ENCODE measurements at regions not wholly inside any gene's neighbourhood (a gene's known extent, or its start where the extent isn't known, plus 50 kb on each side); places are given as distances from the start of the nearest gene placed in this dataset.

DNA sequence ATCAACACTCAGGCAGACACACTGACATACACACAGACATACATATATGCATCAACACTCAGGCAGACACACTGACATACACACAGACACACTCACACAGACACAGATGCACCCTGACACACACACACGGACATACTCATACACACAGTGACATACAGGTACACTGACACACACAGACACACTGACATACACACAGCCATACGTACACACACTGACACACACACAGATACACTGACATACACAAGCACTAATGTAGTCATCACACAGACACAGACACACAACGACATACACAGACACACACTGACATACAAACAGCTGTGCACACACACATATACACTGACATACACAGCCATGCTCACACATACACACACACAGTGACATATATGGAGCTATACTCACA, 131.0 kb upstream of the CSF3R start:
- no peak for DNase-seq (ENCODE audit: low read depth in 4 of 4, low spot score in 2 of 4)

DNA sequence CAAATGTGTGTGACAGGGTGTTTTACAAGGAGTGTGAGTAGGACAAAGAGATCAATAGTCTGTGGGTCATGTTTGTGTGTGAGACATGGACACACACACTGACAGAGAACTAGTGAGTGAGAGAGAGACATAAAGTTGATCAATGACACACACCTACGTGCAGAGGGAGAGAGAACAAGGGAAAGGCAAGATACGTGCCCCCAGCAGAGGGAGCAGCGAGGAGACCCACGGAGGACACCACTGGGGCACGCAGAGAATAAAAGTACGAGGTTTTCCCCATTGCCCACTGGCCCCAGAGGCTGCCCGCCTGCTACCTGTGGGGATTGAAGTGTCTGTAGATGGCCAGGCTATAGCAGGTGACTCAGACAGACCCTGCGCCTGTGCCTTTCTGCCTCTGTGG, 130.2 kb upstream of the CSF3R start:
- no peak for DNase-seq (ENCODE audit: low read depth in 4 of 4, low spot score in 2 of 4)

DNA sequence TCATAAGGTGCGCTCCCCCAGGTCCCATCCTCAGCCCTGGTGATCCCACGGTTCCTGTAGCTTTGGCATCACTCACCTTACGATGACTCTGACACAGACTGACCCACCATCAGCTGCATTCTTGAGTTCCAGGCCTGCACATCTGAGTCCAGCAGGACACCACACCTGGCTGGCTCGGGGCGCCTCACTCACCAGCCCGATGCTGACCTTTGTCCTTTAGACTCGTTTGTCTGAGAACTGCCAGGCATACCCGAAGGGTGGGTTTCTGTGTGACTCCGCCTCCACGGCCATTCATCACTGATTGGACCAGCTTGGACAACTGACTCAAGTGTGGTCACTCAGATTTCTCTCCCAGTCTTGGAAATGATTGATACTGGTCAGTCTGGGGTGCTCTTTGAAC, 129.4 kb upstream of the CSF3R start:
- no peak for DNase-seq (ENCODE audit: low read depth in 4 of 4, low spot score in 2 of 4)

DNA sequence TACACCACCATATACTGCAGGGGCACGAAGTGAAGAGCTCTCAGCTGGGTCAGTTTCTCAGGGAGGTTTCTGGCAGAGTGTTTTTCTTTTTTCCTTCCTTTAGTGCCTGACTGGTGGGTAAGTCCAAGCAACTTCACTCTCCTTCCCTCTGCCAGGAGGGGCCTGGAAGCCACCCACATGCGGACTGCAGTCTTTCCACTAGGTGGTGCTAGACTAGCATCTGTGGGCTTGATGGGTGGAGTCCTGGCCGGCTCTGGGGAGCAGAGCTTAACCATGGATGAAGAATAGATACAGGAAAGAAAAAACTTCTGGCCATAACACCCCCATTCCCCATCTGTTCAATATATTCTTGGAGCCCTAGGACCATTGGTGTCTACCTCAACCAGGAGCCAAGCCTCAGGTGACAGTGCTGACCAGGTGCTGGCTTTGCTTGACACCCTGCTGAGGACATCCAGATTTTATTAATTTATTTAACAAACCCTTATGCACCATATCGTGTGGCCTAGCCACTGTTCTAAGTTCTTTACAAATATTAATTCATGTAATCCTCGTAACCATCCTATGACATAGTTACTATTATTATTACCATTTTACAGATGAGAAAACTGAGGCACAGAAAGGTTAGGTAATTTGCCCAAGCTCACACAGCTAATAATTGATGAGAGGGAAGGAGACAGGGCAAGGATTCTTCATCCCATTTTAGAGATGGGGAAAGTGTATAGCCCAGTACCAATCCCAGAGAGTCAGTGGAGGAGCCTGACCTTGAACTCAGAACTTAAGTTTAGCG, 126.7 kb upstream of the CSF3R start:
- peak in 3 of 4 donors; percentile 34 to 56 (median 34) for DNase-seq (ENCODE audit: low read depth in 4 of 4, low spot score in 2 of 4)

GRCh38 chr1:36608272-36608671, 125.6 kb upstream of the CSF3R start:
- DNase-seq (ENCODE audit: low read depth in 4 of 4, low spot score in 2 of 4): no peak

DNA sequence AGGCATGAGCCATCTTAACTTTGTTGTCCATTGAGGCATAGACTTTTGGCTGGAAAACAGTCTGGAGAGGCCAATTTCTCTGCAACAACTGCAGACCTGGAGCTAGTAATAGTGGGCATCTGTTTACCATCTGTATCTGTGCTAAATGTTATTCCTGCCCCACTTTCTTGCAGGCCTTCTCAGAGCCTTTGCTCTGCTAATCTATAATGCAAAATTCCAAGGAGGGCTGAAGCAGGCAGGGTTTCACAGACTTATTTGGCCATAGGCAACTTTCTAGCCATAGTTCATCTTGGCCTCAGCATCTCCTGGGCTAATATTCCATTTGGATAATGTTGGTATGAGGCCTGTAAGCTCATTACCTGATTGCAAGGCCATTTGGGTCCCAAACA, 124.5 kb upstream of the CSF3R start:
- DNase-seq (ENCODE audit: low read depth in 4 of 4, low spot score in 2 of 4): no peak

DNA sequence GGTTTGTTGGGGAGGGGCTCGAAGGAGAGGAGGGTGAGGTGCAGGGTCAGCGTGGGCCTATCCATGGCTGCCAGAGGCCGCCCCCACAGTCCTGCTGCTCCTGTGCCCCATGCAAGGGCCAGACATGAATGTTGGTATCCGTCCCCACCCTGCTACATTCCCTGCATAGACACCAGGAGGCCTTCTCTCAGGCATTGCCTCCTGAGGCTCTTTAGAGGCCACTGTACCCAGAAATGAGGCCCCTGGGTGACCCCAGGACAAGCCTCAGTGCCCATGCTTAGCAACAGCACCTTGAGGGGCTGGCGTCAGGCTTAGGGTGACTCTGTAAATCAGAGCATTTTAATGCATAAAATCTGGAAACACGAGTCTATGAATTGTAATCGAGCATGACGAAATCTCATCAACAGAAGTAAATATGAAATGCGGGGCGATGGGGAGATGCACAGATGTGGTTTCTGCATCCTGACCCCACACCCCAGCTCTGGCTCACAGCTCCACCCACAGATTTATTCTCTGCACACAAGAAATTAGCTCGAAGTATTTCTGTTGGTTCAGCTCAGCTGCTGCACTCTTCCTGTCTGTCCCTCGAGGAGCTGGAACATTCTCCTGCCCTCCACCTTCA, 124.0 kb upstream of the CSF3R start:
- DNase-seq (ENCODE audit: low read depth in 4 of 4, low spot score in 2 of 4): no peak

- no peak for DNase-seq (ENCODE audit: low read depth in 4 of 4, low spot score in 2 of 4)
Observed at GRCh38 chr1:36605942-36606640, 123.4 kb upstream of the CSF3R start.

GRCh38 chr1:36603461-36603860, 120.7 kb upstream of the CSF3R start:
- DNase-seq (ENCODE audit: low read depth in 4 of 4, low spot score in 2 of 4): no peak

DNA sequence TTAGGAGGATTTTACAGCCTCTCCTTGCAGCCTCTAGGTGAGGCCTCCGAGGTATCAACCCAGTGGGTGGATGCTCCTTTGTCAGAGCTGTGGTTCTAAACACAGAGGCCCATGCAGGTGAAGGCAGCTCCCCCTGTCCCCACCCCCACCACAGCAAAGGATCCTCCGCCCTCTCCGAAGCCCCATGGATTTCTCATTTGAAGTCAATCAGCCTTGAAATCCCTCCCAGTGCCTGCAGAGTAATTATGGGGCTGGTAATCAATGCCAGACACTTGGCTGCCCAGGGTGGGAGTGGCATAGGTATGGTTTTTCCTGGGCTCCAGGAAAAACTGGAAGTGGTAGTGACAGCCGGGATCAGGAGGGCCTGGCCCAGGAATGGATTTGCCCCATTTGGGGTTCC, 119.5 kb upstream of the CSF3R start:
- no peak for DNase-seq (ENCODE audit: low read depth in 4 of 4, low spot score in 2 of 4)

DNA sequence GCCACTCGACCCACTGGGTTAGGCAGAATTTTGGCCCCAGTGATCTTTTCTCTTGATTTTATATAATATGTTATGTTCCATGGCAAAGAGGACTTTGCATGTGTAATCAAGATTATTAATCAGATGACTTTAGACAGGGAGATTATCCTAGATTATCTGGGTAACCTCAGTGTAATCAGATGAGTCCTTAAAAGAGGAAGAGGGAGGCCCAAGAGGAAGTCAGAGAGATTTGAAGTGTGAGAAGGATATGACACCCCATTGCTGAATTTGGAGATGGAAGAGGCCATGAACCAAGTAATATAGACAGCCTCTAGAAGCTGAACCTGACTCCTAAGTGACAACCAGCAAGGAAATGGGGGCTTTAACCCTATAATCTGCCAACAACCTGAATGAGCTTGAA, 117.1 kb upstream of the CSF3R start:
- DNase-seq (ENCODE audit: low read depth in 4 of 4, low spot score in 2 of 4): no peak

- no peak for DNase-seq (ENCODE audit: low read depth in 4 of 4, low spot score in 2 of 4)
Observed at GRCh38 chr1:36597514-36597913, 114.8 kb upstream of the CSF3R start.

GRCh38 chr1:36595921-36596320, 113.2 kb upstream of the CSF3R start:
- no peak for DNase-seq (ENCODE audit: low read depth in 4 of 4, low spot score in 2 of 4)

GRCh38 chr1:36595349-36595748, 112.6 kb upstream of the CSF3R start:
- no peak for DNase-seq (ENCODE audit: low read depth in 4 of 4, low spot score in 2 of 4)

- DNase-seq (ENCODE audit: low read depth in 4 of 4, low spot score in 2 of 4): no peak
Observed at GRCh38 chr1:36594023-36594422, 111.3 kb upstream of the CSF3R start.

DNA sequence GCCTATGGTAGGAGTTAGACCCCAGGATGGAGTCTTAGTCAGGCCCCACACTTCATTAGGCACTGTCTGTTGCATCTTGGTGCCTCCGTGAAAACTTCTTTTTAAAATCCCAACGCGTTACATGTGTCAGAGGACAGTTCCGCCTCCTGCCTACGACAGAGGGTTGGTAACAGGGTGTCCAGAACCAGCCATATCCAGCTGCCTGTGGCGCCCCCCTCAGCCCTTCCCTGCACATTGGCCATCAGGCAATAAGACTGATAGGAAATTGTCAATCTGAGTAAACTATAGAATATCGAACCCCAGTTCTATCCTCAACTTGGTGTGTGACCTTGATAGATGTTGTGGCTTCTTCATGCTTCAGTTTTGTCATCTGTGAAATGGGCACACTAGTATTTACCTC, 108.6 kb upstream of the CSF3R start:
- DNase-seq (ENCODE audit: low read depth in 4 of 4, low spot score in 2 of 4): no peak

- no peak for DNase-seq (ENCODE audit: low read depth in 4 of 4, low spot score in 2 of 4)
Observed at GRCh38 chr1:36590771-36591170, 108.1 kb upstream of the CSF3R start.

DNA sequence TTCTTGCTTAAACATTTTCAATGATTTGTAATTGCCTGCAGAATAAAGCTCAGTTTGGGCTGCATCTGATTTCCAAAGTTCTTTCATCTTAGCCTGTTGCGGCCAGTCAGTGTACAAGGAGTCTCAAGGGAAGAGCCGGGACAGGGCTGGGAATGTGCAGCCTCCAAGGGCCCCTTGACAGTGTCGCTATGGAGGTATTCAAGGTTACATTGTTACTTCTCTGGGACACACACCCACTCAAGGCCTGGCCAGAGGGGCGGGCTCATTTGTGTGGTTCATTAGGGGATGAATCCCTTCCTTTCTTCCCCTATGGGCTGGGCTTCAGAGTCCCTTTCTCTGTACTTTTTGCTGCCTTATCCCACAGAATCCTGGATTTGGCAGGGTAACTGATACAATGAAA, 107.6 kb upstream of the CSF3R start:
- DNase-seq (ENCODE audit: low read depth in 4 of 4, low spot score in 2 of 4): no peak

GRCh38 chr1:36588972-36589371, 106.3 kb upstream of the CSF3R start:
- no peak for DNase-seq (ENCODE audit: low read depth in 4 of 4, low spot score in 2 of 4)

GRCh38 chr1:36585569-36586548, 103.1 kb upstream of the CSF3R start:
- no peak for DNase-seq (ENCODE audit: low read depth in 4 of 4, low spot score in 2 of 4)
